ENCODE measurements at regions not wholly inside any gene's neighbourhood (a gene's known extent, or its start where the extent isn't known, plus 50 kb on each side); places are given as distances from the start of the nearest gene placed in this dataset.

DNA sequence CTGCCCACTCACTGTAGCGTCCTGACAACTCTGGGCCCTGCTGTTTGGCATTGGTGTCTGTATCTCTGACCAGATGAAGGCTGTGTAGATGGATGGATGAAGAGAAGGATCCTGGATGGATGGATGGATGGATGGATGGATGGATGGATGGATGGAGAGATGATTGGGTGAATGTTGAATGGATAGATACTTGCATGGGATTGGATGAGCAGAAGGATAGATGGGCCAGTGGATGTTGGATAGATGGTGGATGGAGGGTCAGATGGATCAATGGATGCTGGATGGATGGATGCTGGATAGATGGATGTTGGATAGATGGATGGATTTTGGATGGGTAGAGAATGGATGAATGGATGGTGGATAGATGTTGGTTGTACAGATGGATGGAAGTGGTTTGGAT lies 179.6 kb upstream of the GSE1 start:
- TF ChIP-seq EZH2 (IDR thresholded peaks at IDR 0.05; ENCODE audit: low read depth) (no peak), CTCF (conservative IDR thresholded peaks at IDR 0.05) (no peak)

Data from PC-9 (cell line).